ENCODE measurements at regions not wholly inside any gene's neighbourhood (a gene's known extent, or its start where the extent isn't known, plus 50 kb on each side); places are given as distances from the start of the nearest gene placed in this dataset.
"Not testable (repeated sequence)": the region's sequence is repeated elsewhere in the genome, so short reads cannot be mapped to it uniquely, and the experiment has no call there.

DNA sequence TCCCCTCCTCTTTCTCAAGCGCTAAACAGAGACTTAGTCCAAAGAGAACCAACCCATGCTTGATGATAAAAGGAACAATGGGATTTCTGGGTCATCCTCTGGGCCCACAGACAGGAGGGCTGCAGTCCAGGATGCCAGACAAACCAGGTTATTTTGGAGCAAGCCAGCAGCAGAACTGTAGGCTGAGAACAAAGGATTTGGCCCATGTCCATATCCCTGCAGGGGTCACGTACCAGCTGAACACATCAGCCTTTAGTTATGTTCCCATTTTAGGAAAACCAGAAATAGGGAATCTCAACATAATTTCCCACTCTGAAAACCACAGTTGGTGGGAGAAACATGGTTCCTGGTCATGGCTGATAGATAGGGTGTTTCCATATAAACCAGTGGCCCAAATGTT is 533.6 kb upstream of the CADM1 start:
- ATAC-seq (no peak), DNase-seq (no peak)
- Histone ChIP-seq H3K9me3 (no peaks in the 10 kb centered on the region), H3K4me3 (no peak overlapping the region), H3K27ac (no peak overlapping the region), H3K36me3 (no peaks in the 10 kb centered on the region), H3K27me3 (peaks cover 0 to under 1% (median 0%) of the 10 kb centered on the region in 3 donors), H3K4me1 (no peaks in the 10 kb centered on the region)
- intact Hi-C loops (cut with DNase I; ENCODE audit: low total_unique reads), result no loop called here
- in situ Hi-C loops (cut with MboI; ENCODE audit: low sequenced_read_pairs in 4 of 4), result no loop called here
- TF ChIP-seq POLR2A (IDR thresholded peaks at IDR 0.05), result no peak
- TF ChIP-seq, protein P1, sequence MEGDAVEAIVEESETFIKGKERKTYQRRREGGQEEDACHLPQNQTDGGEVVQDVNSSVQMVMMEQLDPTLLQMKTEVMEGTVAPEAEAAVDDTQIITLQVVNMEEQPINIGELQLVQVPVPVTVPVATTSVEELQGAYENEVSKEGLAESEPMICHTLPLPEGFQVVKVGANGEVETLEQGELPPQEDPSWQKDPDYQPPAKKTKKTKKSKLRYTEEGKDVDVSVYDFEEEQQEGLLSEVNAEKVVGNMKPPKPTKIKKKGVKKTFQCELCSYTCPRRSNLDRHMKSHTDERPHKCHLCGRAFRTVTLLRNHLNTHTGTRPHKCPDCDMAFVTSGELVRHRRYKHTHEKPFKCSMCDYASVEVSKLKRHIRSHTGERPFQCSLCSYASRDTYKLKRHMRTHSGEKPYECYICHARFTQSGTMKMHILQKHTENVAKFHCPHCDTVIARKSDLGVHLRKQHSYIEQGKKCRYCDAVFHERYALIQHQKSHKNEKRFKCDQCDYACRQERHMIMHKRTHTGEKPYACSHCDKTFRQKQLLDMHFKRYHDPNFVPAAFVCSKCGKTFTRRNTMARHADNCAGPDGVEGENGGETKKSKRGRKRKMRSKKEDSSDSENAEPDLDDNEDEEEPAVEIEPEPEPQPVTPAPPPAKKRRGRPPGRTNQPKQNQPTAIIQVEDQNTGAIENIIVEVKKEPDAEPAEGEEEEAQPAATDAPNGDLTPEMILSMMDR (IDR thresholded peaks at IDR 0.05 in 4 of 5, conservative IDR thresholded peaks at IDR 0.05 in 1 of 5), result no peak

DNA sequence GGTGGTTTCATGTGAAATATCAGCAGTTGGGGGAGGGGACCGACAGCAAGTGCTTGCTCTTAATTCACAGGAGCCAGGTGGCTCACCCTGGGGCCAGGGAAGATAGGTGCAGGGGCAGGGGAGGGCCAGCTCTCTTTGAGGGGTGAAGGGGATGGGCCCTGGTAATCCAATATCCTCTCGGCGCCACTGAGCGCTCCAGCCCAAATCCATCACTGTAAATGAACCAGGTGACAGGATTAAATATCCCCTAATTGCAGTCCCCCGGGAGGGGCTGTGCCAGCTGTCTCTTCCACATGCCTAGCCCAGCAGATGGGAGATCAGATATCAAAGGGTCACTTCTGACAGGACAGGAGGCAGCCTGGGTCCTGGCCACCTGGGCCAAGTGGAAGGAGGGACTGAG is 531.8 kb upstream of the CADM1 start:
- H3K36me3 ChIP-seq, result no peaks in the 10 kb centered on the region
- no peaks in the 10 kb centered on the region for H3K27me3 ChIP-seq
- no peak for ATAC-seq
- no peak overlapping the region for H3K27ac ChIP-seq
- TF ChIP-seq POLR2A (IDR thresholded peaks at IDR 0.05), result no peak
- TF ChIP-seq, protein P1 (IDR thresholded peaks at IDR 0.05 in 4 of 5, conservative IDR thresholded peaks at IDR 0.05 in 1 of 5), result no peak
- in situ Hi-C loops (cut with MboI; ENCODE audit: low sequenced_read_pairs in 4 of 4) (no loop called here), intact Hi-C loops (cut with DNase I; ENCODE audit: low total_unique reads) (no loop called here)
- H3K4me1 ChIP-seq, result no peaks in the 10 kb centered on the region
- DNase-seq, result no peak
- no peaks in the 10 kb centered on the region for H3K9me3 ChIP-seq
- H3K4me3 ChIP-seq, result no peak overlapping the region

DNA sequence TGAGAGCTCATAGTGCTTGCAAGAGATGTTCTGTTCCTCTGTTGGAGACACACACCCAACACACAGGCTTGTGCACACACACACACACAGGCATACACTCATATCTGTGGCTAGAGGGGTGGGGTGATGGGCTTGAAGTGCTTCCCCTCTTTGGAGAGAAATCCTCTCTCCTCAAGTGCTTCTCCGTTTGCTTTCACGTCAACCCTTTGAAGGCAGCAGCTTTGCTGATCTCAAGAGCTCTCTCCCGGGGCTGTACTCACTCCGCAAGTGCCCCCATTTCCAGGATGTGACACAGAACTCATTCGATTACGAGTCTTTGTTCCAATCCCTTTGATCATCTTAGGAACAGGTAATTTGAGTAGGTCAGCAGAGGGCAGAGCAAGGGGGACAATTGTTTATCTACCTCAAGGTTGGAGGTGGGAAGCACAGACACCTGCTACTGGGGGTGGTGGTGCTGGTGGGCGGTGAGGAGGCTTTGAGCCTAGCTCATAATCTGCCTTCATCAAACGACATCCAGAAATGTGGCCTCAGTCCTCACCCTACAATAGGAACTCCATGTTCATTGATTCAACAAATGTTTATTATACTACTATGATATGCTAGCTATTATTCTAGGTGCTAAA is 529.8 kb upstream of the CADM1 start:
- ATAC-seq, result no peak
- H3K9me3 ChIP-seq, result no peaks in the 10 kb centered on the region
- no peaks in the 10 kb centered on the region for H3K27me3 ChIP-seq
- H3K27ac ChIP-seq, result no peak overlapping the region
- no peak for DNase-seq
- no peaks in the 10 kb centered on the region for H3K36me3 ChIP-seq
- in situ Hi-C loops (cut with MboI; ENCODE audit: low sequenced_read_pairs in 4 of 4) (no loop called here), intact Hi-C loops (cut with DNase I; ENCODE audit: low total_unique reads) (no loop called here)
- no peak overlapping the region for H3K4me3 ChIP-seq
- H3K4me1 ChIP-seq, result no peaks in the 10 kb centered on the region
- TF ChIP-seq, protein P1 (IDR thresholded peaks at IDR 0.05 in 4 of 5, conservative IDR thresholded peaks at IDR 0.05 in 1 of 5), result no peak
- TF ChIP-seq POLR2A (IDR thresholded peaks at IDR 0.05), result no peak

- DNase-seq (no peak), ATAC-seq (no peak)
- Histone ChIP-seq H3K27me3 (no peaks in the 10 kb centered on the region), H3K4me1 (no peaks in the 10 kb centered on the region), H3K4me3 (no peak overlapping the region), H3K9me3 (no peaks in the 10 kb centered on the region), H3K36me3 (no peaks in the 10 kb centered on the region), H3K27ac (no peak overlapping the region)
- intact Hi-C loops (cut with DNase I; ENCODE audit: low total_unique reads), result no loop called here
- in situ Hi-C loops (cut with MboI; ENCODE audit: low sequenced_read_pairs in 4 of 4), result no loop called here
- TF ChIP-seq, protein P1 (IDR thresholded peaks at IDR 0.05 in 4 of 5, conservative IDR thresholded peaks at IDR 0.05 in 1 of 5), result no peak
- TF ChIP-seq POLR2A (IDR thresholded peaks at IDR 0.05), result no peak
Measured at GRCh38 chr11:116030697-116031331, 526.6 kb upstream of the CADM1 start.

GRCh38 chr11:116028506-116028905 is 524.3 kb upstream of the CADM1 start:
- H3K4me1 ChIP-seq; intact Hi-C loops (cut with DNase I; ENCODE audit: low total_unique reads); H3K9me3 ChIP-seq; ATAC-seq; DNase-seq; H3K4me3 ChIP-seq; H3K36me3 ChIP-seq; H3K27ac ChIP-seq; in situ Hi-C loops (cut with MboI; ENCODE audit: low sequenced_read_pairs in 4 of 4); H3K27me3 ChIP-seq: not testable (repeated sequence)

Data from gastrocnemius medialis (tissue), 4 donors.